ENCODE measurements at regions not wholly inside any gene's neighbourhood (a gene's known extent, or its start where the extent isn't known, plus 50 kb on each side); places are given as distances from the start of the nearest gene placed in this dataset.

- TF ChIP-seq, protein P1, sequence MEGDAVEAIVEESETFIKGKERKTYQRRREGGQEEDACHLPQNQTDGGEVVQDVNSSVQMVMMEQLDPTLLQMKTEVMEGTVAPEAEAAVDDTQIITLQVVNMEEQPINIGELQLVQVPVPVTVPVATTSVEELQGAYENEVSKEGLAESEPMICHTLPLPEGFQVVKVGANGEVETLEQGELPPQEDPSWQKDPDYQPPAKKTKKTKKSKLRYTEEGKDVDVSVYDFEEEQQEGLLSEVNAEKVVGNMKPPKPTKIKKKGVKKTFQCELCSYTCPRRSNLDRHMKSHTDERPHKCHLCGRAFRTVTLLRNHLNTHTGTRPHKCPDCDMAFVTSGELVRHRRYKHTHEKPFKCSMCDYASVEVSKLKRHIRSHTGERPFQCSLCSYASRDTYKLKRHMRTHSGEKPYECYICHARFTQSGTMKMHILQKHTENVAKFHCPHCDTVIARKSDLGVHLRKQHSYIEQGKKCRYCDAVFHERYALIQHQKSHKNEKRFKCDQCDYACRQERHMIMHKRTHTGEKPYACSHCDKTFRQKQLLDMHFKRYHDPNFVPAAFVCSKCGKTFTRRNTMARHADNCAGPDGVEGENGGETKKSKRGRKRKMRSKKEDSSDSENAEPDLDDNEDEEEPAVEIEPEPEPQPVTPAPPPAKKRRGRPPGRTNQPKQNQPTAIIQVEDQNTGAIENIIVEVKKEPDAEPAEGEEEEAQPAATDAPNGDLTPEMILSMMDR (IDR thresholded peaks at IDR 0.05; ENCODE audit: low read depth, low read length) = no peak
- no peak for TF ChIP-seq EZH2phosphoT487 (IDR thresholded peaks at IDR 0.05; ENCODE audit: low read depth)
- Histone ChIP-seq H3K9ac (ENCODE audit: low read length) (no peak overlapping the region), H3K9me3 (ENCODE audit: insufficient read depth, low read length) (no peaks in the 10 kb centered on the region)
Measured at GRCh38 chr10:130570074-130570473, 433.9 kb downstream of the GLRX3 start.

GRCh38 chr10:130571674-130572073 is 435.5 kb downstream of the GLRX3 start:
- no peak overlapping the region for H3K9ac ChIP-seq (ENCODE audit: low read length)
- no peaks in the 10 kb centered on the region for H4K20me1 ChIP-seq (ENCODE audit: insufficient read depth, low read length)
- no peaks in the 10 kb centered on the region for H3K79me2 ChIP-seq (ENCODE audit: low read length)
- no peaks in the 10 kb centered on the region for H3K4me1 ChIP-seq (ENCODE audit: low read length)
- no peak overlapping the region for H3K4me3 ChIP-seq (ENCODE audit: low read length)
- H3K9me3 ChIP-seq (ENCODE audit: insufficient read depth, low read length) = no peaks in the 10 kb centered on the region
- TF ChIP-seq EZH2phosphoT487 (IDR thresholded peaks at IDR 0.05; ENCODE audit: low read depth) = no peak
- TF ChIP-seq, protein P1 (IDR thresholded peaks at IDR 0.05; ENCODE audit: low read depth, low read length) = no peak
- H3K27ac ChIP-seq (ENCODE audit: low read length) = no peak overlapping the region
- H2AFZ ChIP-seq (ENCODE audit: low read depth, low read length) = no peak overlapping the region
- no peak overlapping the region for H3K4me2 ChIP-seq (ENCODE audit: low read length)
- no peaks in the 10 kb centered on the region for H3K27me3 ChIP-seq (ENCODE audit: low read depth, low read length)
- no peaks in the 10 kb centered on the region for H3K36me3 ChIP-seq (replicated peaks; ENCODE audit: low read depth, low read length)

More at GRCh38 chr10:130570074-130570473, 433.9 kb downstream of the GLRX3 start:
- Histone ChIP-seq H3K4me3 (ENCODE audit: low read length) (no peak overlapping the region), H2AFZ (ENCODE audit: low read depth, low read length) (no peak overlapping the region), H3K36me3 (replicated peaks; ENCODE audit: low read depth, low read length) (no peaks in the 10 kb centered on the region), H3K27me3 (ENCODE audit: low read depth, low read length) (no peaks in the 10 kb centered on the region), H4K20me1 (ENCODE audit: insufficient read depth, low read length) (no peaks in the 10 kb centered on the region), H3K4me1 (ENCODE audit: low read length) (no peaks in the 10 kb centered on the region), H3K79me2 (ENCODE audit: low read length) (no peaks in the 10 kb centered on the region), H3K27ac (ENCODE audit: low read length) (no peak overlapping the region), H3K4me2 (ENCODE audit: low read length) (no peak overlapping the region)

GRCh38 chr10:130573446-130573845 is 437.3 kb downstream of the GLRX3 start:
- Histone ChIP-seq H2AFZ (ENCODE audit: low read depth, low read length) (no peak overlapping the region), H3K79me2 (ENCODE audit: low read length) (no peaks in the 10 kb centered on the region), H3K4me3 (ENCODE audit: low read length) (no peak overlapping the region), H3K27ac (ENCODE audit: low read length) (no peak overlapping the region), H4K20me1 (ENCODE audit: insufficient read depth, low read length) (no peaks in the 10 kb centered on the region), H3K27me3 (ENCODE audit: low read depth, low read length) (no peaks in the 10 kb centered on the region), H3K4me2 (ENCODE audit: low read length) (no peak overlapping the region), H3K4me1 (ENCODE audit: low read length) (no peaks in the 10 kb centered on the region), H3K9ac (ENCODE audit: low read length) (no peak overlapping the region), H3K9me3 (ENCODE audit: insufficient read depth, low read length) (no peaks in the 10 kb centered on the region), H3K36me3 (replicated peaks; ENCODE audit: low read depth, low read length) (no peaks in the 10 kb centered on the region)
- no peak for TF ChIP-seq EZH2phosphoT487 (IDR thresholded peaks at IDR 0.05; ENCODE audit: low read depth)
- TF ChIP-seq, protein P1 (IDR thresholded peaks at IDR 0.05; ENCODE audit: low read depth, low read length) = no peak

DNA sequence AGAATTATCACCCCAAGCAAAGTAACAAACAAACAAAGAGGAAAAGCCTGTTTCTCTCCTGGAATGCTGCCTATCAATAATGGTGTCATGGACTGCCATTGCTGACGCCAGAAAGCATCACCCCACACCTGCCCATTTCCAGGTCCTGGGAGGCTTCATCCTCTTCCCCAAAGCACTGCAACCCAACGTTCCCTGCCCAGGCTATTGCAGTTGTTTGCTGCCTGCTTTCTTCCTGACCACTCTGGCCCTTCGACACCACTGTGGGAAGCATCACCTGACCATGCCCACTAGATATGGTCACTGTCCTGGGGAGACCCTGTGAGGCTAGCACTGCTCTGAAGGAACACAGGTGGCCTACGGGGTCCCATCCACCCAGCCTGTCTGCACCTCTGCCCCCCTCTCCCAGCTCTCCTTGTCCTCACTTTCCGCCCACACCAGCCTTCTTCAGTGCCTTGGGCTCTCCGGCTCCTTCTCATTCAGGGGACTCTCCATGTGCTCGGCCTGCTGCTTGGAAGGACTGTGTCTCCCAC is 439.6 kb downstream of the GLRX3 start:
- Histone ChIP-seq H3K4me1 (ENCODE audit: low read length) (no peaks in the 10 kb centered on the region), H3K4me2 (ENCODE audit: low read length) (no peak overlapping the region), H4K20me1 (ENCODE audit: insufficient read depth, low read length) (no peaks in the 10 kb centered on the region), H3K9ac (ENCODE audit: low read length) (no peak overlapping the region), H3K9me3 (ENCODE audit: insufficient read depth, low read length) (no peaks in the 10 kb centered on the region), H3K79me2 (ENCODE audit: low read length) (no peaks in the 10 kb centered on the region), H3K4me3 (ENCODE audit: low read length) (no peak overlapping the region), H3K27ac (ENCODE audit: low read length) (no peak overlapping the region), H3K27me3 (ENCODE audit: low read depth, low read length) (no peaks in the 10 kb centered on the region), H3K36me3 (replicated peaks; ENCODE audit: low read depth, low read length) (no peaks in the 10 kb centered on the region), H2AFZ (ENCODE audit: low read depth, low read length) (no peak overlapping the region)
- TF ChIP-seq, protein P1 (IDR thresholded peaks at IDR 0.05; ENCODE audit: low read depth, low read length) = no peak
- TF ChIP-seq EZH2phosphoT487 (IDR thresholded peaks at IDR 0.05; ENCODE audit: low read depth) = no peak

All from OCI-LY3 (cell line).